ENCODE measurements at regions not wholly inside any gene's neighbourhood (a gene's known extent, or its start where the extent isn't known, plus 50 kb on each side); places are given as distances from the start of the nearest gene placed in this dataset.

GRCh38 chr12:58727521-58727920, 192.8 kb downstream of the LRIG3 start:
- H3K27me3 ChIP-seq (ENCODE audit: control insufficient read depth in 2 of 2, insufficient read depth in 2 of 2, low read length in 2 of 2), result no peaks in the 10 kb centered on the region
- H4K20me1 ChIP-seq (ENCODE audit: insufficient read depth, low read length), result no peaks in the 10 kb centered on the region
- intact Hi-C loops (cut with micrococcal nuclease), result no loop called here
- Mint-ChIP-seq H3K9me3 (peaks cover 0 to 6% (median 2%) of the 10 kb centered on the region in 7 donors), H3K36me3 (no peaks in the 10 kb centered on the region), H3K27me3 (ENCODE audit: low read depth in 3 of 3) (peaks cover 0 to 2% (median 2%) of the 10 kb centered on the region in 3 donors), H3K4me3 (no peak overlapping the region), H3K4me1 (no peaks in the 10 kb centered on the region), H3K27ac (no peak overlapping the region)
- H3K4me2 ChIP-seq (replicated peaks; ENCODE audit: extremely low read depth, low read length, poor library complexity, severe bottlenecking), result no peak overlapping the region
- no peak for DNase-seq
- H3K9ac ChIP-seq (ENCODE audit: insufficient read depth, low read length, poor library complexity, severe bottlenecking), result no peak overlapping the region
- H3K27ac ChIP-seq (ENCODE audit: low read depth in 1 of 2, low read length in 2 of 2), result no peak overlapping the region
- no peaks in the 10 kb centered on the region for H3K79me2 ChIP-seq (ENCODE audit: insufficient read depth, low read length)
- H3K4me1 ChIP-seq (ENCODE audit: control insufficient read depth in 1 of 2, insufficient read depth in 2 of 2, low read length in 2 of 2), result no peaks in the 10 kb centered on the region
- WGBS (ENCODE audit: insufficient coverage), result 86% methylated on average over 1 of the region's 6 CpGs
- no peaks in the 10 kb centered on the region for H3K36me3 ChIP-seq (replicated peaks in 1 of 2; ENCODE audit: control insufficient read depth in 1 of 2, insufficient read depth in 2 of 2, low read length in 2 of 2)
- TF ChIP-seq CTCF (IDR thresholded peaks at IDR 0.05), result no peak
- H3K4me3 ChIP-seq (replicated peaks in 1 of 3; ENCODE audit: low read depth in 2 of 3, low read length in 3 of 3), result no peak overlapping the region
- H2AFZ ChIP-seq (ENCODE audit: insufficient read depth, low read depth, low read length, poor library complexity, severe bottlenecking), result no peak overlapping the region
- H3K9me3 ChIP-seq (replicated peaks in 1 of 2; ENCODE audit: control insufficient read depth in 1 of 2, insufficient read depth in 1 of 2, low read length in 2 of 2), result no peaks in the 10 kb centered on the region

GRCh38 chr12:58728397-58728796, 191.9 kb downstream of the LRIG3 start:
- Mint-ChIP-seq H3K27ac (no peak overlapping the region), H3K4me3 (no peak overlapping the region), H3K4me1 (no peaks in the 10 kb centered on the region), H3K27me3 (ENCODE audit: low read depth in 3 of 3) (peaks cover 0 to 2% (median 2%) of the 10 kb centered on the region in 3 donors), H3K9me3 (peaks cover 0 to 6% (median 2%) of the 10 kb centered on the region in 7 donors), H3K36me3 (no peaks in the 10 kb centered on the region)
- TF ChIP-seq CTCF (IDR thresholded peaks at IDR 0.05), result no peak
- Histone ChIP-seq H4K20me1 (ENCODE audit: insufficient read depth, low read length) (no peaks in the 10 kb centered on the region), H3K4me3 (replicated peaks in 1 of 3; ENCODE audit: low read depth in 2 of 3, low read length in 3 of 3) (no peak overlapping the region), H3K9ac (ENCODE audit: insufficient read depth, low read length, poor library complexity, severe bottlenecking) (no peak overlapping the region), H3K4me2 (replicated peaks; ENCODE audit: extremely low read depth, low read length, poor library complexity, severe bottlenecking) (no peak overlapping the region), H3K79me2 (ENCODE audit: insufficient read depth, low read length) (no peaks in the 10 kb centered on the region), H3K9me3 (replicated peaks in 1 of 2; ENCODE audit: control insufficient read depth in 1 of 2, insufficient read depth in 1 of 2, low read length in 2 of 2) (no peaks in the 10 kb centered on the region), H3K4me1 (ENCODE audit: control insufficient read depth in 1 of 2, insufficient read depth in 2 of 2, low read length in 2 of 2) (no peaks in the 10 kb centered on the region), H3K27me3 (ENCODE audit: control insufficient read depth in 2 of 2, insufficient read depth in 2 of 2, low read length in 2 of 2) (no peaks in the 10 kb centered on the region), H3K36me3 (replicated peaks in 1 of 2; ENCODE audit: control insufficient read depth in 1 of 2, insufficient read depth in 2 of 2, low read length in 2 of 2) (no peaks in the 10 kb centered on the region), H2AFZ (ENCODE audit: insufficient read depth, low read depth, low read length, poor library complexity, severe bottlenecking) (no peak overlapping the region), H3K27ac (ENCODE audit: low read depth in 1 of 2, low read length in 2 of 2) (no peak overlapping the region)
- intact Hi-C loops (cut with micrococcal nuclease), result no loop called here
- no peak for DNase-seq
- no CpG with 5 or more reads among the region's 1 CpG for WGBS (ENCODE audit: insufficient coverage)

Measured in CD14-positive monocyte (primary cell).